GM19438 (cell line): ENCODE measurements at regions not wholly inside any gene's neighbourhood (a gene's known extent, or its start where the extent isn't known, plus 50 kb on each side); places are given as distances from the start of the nearest gene placed in this dataset.

Experiments
- ATAC-seq: cut with Tn5 transposase; IDR thresholded peaks from one replicate; pipeline ENCODE4 v1.9.1; 2021; ENCODE audit warnings: low read depth; ENCODE audit not compliant: unreplicated experiment

- ATAC-seq, result no peak
Observed at GRCh38 chr6:142500250-142500786, 198.5 kb downstream of the ADGRG6 start.

GRCh38 chr6:142501795-142502194 lies 200.0 kb downstream of the ADGRG6 start:
- no peak for ATAC-seq

- no peak for ATAC-seq
Observed at GRCh38 chr6:142507065-142507464, 205.3 kb downstream of the ADGRG6 start.

- ATAC-seq, result no peak
Observed at GRCh38 chr6:142510211-142510610, 208.4 kb downstream of the ADGRG6 start.

- ATAC-seq, result no peak
Observed at GRCh38 chr6:142518126-142518525, 216.3 kb downstream of the ADGRG6 start.

- no peak for ATAC-seq
Observed at GRCh38 chr6:142518761-142519160, 217.0 kb downstream of the ADGRG6 start.

- no peak for ATAC-seq
Observed at GRCh38 chr6:142521791-142522190, 220.0 kb downstream of the ADGRG6 start.

- ATAC-seq, result no peak
Observed at GRCh38 chr6:142523515-142524375, 221.9 kb downstream of the ADGRG6 start.

- no peak for ATAC-seq
Observed at GRCh38 chr6:142530566-142530965, 228.8 kb downstream of the ADGRG6 start.

GRCh38 chr6:142531727-142532126 lies 229.9 kb downstream of the ADGRG6 start:
- no peak for ATAC-seq

- no peak for ATAC-seq
Observed at GRCh38 chr6:142534076-142534475, 232.3 kb downstream of the ADGRG6 start.

GRCh38 chr6:142534484-142534883 lies 232.7 kb downstream of the ADGRG6 start:
- no peak for ATAC-seq

- ATAC-seq, result no peak
Observed at GRCh38 chr6:142537612-142538478, 236.0 kb downstream of the ADGRG6 start.

- no peak for ATAC-seq
Observed at GRCh38 chr6:142542704-142543233, 241.0 kb downstream of the ADGRG6 start.

- ATAC-seq, result no peak
Observed at GRCh38 chr6:142543606-142544005, 241.8 kb downstream of the ADGRG6 start.

- no peak for ATAC-seq
Observed at GRCh38 chr6:142544199-142544838, 242.5 kb downstream of the ADGRG6 start.

- no peak for ATAC-seq
Observed at GRCh38 chr6:142545147-142545546, 243.3 kb downstream of the ADGRG6 start.

GRCh38 chr6:142548566-142548965 lies 246.8 kb downstream of the ADGRG6 start:
- ATAC-seq, result no peak

- ATAC-seq, result no peak
Observed at GRCh38 chr6:142550310-142551063, 248.7 kb downstream of the ADGRG6 start.
